Liver (tissue), 8 donors: ENCODE measurements at regions not wholly inside any gene's neighbourhood (a gene's known extent, or its start where the extent isn't known, plus 50 kb on each side); places are given as distances from the start of the nearest gene placed in this dataset.

Experiments
- DNase-seq: peaks from one replicate; pipeline ENCODE4 v3.0.0-alpha.2; 2017; ENCODE audit warnings: low spot score
- H3K27ac ChIP-seq, 2 donors: one replicate each; pipeline ENCODE4 v1.7.0; 2013; ENCODE audit warnings: inconsistent platforms in 2 of 2, low read length in 2 of 2, control low read depth in 1 of 2, low read depth in 1 of 2, mild to moderate bottlenecking in 1 of 2
- H3K27me3 ChIP-seq, 4 donors: one replicate each; pipeline versions ENCODE4 v1.6.1 to v1.7.0; 2013; ENCODE audit warnings: low read length in 3 of 4, inconsistent platforms in 1 of 4, mild to moderate bottlenecking in 1 of 4, moderate library complexity in 1 of 4; ENCODE audit not compliant: control insufficient read depth in 4 of 4, insufficient read depth in 4 of 4
- H3K36me3 ChIP-seq, 4 donors: one replicate each; pipeline versions ENCODE4 v1.6.1 to v1.7.0; 2013; ENCODE audit warnings: low read length in 3 of 4, mild to moderate bottlenecking in 3 of 4, low read depth in 1 of 4, moderate library complexity in 1 of 4; ENCODE audit not compliant: control insufficient read depth in 4 of 4, insufficient read depth in 3 of 4
- H3K4me1 ChIP-seq, 4 donors: one replicate each; pipeline versions ENCODE4 v1.6.1 to v1.7.0; 2013; ENCODE audit warnings: low read length in 3 of 4, mild to moderate bottlenecking in 3 of 4, moderate library complexity in 1 of 4; ENCODE audit not compliant: control insufficient read depth in 4 of 4, insufficient read depth in 4 of 4
- H3K4me3 ChIP-seq, 3 donors: one replicate each; pipeline versions ENCODE4 v1.6.1 to v1.7.0; 2013; ENCODE audit warnings: low read length in 3 of 3, control low read depth in 1 of 3, low read depth in 1 of 3, mild to moderate bottlenecking in 1 of 3
- H3K9ac ChIP-seq, 2 donors: one replicate each; pipeline ENCODE4 v1.7.0; 2013; ENCODE audit warnings: low read length in 2 of 2, mild to moderate bottlenecking in 2 of 2, moderate library complexity in 2 of 2, control low read depth in 1 of 2, low read depth in 1 of 2
- H3K9me3 ChIP-seq, 4 donors: one replicate each; pipeline versions ENCODE4 v1.6.1 to v1.7.0; 2013; ENCODE audit warnings: low read length in 3 of 4; ENCODE audit not compliant: control insufficient read depth in 4 of 4
- ATF3 ChIP-seq: IDR thresholded peaks from 2 replicates; pipeline ENCODE4 v1.6.1; 2016; ENCODE audit warnings: antibody characterized with exemption
- CTCF ChIP-seq: fragments of 150-350 bp; IDR thresholded peaks from 2 replicates; pipeline ENCODE4 v1.5.1; 2017; ENCODE audit warnings: improper control_type of control experiment, low read depth, low read length; ENCODE audit not compliant: missing input control
- EGR1 ChIP-seq, 2 donors: IDR thresholded peaks; 2 replicates each; pipeline ENCODE4 v1.6.1; 2016 to 2018; ENCODE audit warnings: antibody characterized with exemption in 2 of 2, low read depth in 2 of 2
- FOXA1 ChIP-seq: IDR thresholded peaks from 2 replicates; pipeline ENCODE4 v1.6.1; 2016; ENCODE audit warnings: antibody characterized with exemption
- FOXA2 ChIP-seq: IDR thresholded peaks from 2 replicates; pipeline ENCODE4 v1.6.1; 2016; ENCODE audit warnings: antibody characterized with exemption
- GABPA ChIP-seq, 2 donors: IDR thresholded peaks in 1 of 2; conservative IDR thresholded peaks in 1 of 2; 2 replicates each; pipeline ENCODE4 v1.6.1; 2016; ENCODE audit warnings: antibody characterized with exemption in 2 of 2, mild to moderate bottlenecking in 1 of 2, moderate library complexity in 1 of 2
- HNF4A ChIP-seq, 2 donors: conservative IDR thresholded peaks; 2 replicates each; pipeline ENCODE4 v1.6.1; 2016; ENCODE audit warnings: antibody characterized with exemption in 2 of 2, mild to moderate bottlenecking in 2 of 2
- HNF4G ChIP-seq: IDR thresholded peaks from 2 replicates; pipeline ENCODE4 v1.6.1; 2016; ENCODE audit warnings: antibody characterized with exemption
- JUND ChIP-seq, 2 donors: IDR thresholded peaks; 2 replicates each; pipeline ENCODE4 v1.6.1; 2016; ENCODE audit warnings: antibody characterized with exemption in 2 of 2
- MAX ChIP-seq: IDR thresholded peaks from 2 replicates; pipeline ENCODE4 v1.6.1; 2016; ENCODE audit warnings: antibody characterized with exemption
- NR2F2 ChIP-seq: IDR thresholded peaks from 2 replicates; pipeline ENCODE4 v1.6.1; 2016; ENCODE audit warnings: antibody characterized with exemption
- RAD21 ChIP-seq, 2 donors: IDR thresholded peaks; 2 replicates each; pipeline ENCODE4 v1.6.1; 2016; ENCODE audit warnings: antibody characterized with exemption in 2 of 2, mild to moderate bottlenecking in 2 of 2
- REST ChIP-seq: IDR thresholded peaks from 2 replicates; pipeline ENCODE4 v1.6.1; 2016; ENCODE audit warnings: antibody characterized with exemption, mild to moderate bottlenecking
- RXRA ChIP-seq, 2 donors: IDR thresholded peaks; 2 replicates each; pipeline ENCODE4 v1.6.1; 2017 to 2018; ENCODE audit warnings: antibody characterized with exemption in 2 of 2, mild to moderate bottlenecking in 1 of 2
- TAF1 ChIP-seq: conservative IDR thresholded peaks from 2 replicates; pipeline ENCODE4 v1.6.1; 2016; ENCODE audit warnings: antibody characterized with exemption, mild to moderate bottlenecking
- YY1 ChIP-seq: IDR thresholded peaks from 2 replicates; pipeline ENCODE4 v1.6.1; 2016; ENCODE audit warnings: antibody characterized with exemption, mild to moderate bottlenecking
- ZBTB33 ChIP-seq: IDR thresholded peaks from 2 replicates; pipeline ENCODE4 v1.6.1; 2016; ENCODE audit warnings: antibody characterized with exemption
- WGBS: extraction: QIAGEN DNeasy Blood & Tissue Kit; methylation state at CpG from one replicate; pipeline ENCODE4 v1.1.7; 2013; 5-methylcytosine and 5-hydroxymethylcytosine counted together
- donor health status: healthy.
- donor health status: healthy.
- donor health status: healthy.
- donor health status: healthy.
- donor health status: healthy.

- H3K4me3 ChIP-seq: no peak overlapping the region
- 85% methylated on average over 6 of the region's 6 CpGs for WGBS
- TF ChIP-seq TAF1: no peak
- TF ChIP-seq ATF3: no peak
- no peak for TF ChIP-seq REST
- TF ChIP-seq RXRA (IDR thresholded peaks at IDR 0.05): no peak
- TF ChIP-seq FOXA2: no peak
- no peak for TF ChIP-seq JUND (IDR thresholded peaks at IDR 0.05)
- no peak for TF ChIP-seq FOXA1
- no peak for TF ChIP-seq ZBTB33
- no peak for TF ChIP-seq GABPA (IDR thresholded peaks at IDR 0.05 in 1 of 2, conservative IDR thresholded peaks at IDR 0.05 in 1 of 2)
- no peak for TF ChIP-seq RAD21 (IDR thresholded peaks at IDR 0.05)
- no peak for TF ChIP-seq HNF4G
- no peak for TF ChIP-seq MAX
- TF ChIP-seq CTCF: no peak
- no peak for TF ChIP-seq EGR1 (IDR thresholded peaks at IDR 0.05; ENCODE audit: low read depth in 2 of 2)
- TF ChIP-seq HNF4A (conservative IDR thresholded peaks at IDR 0.05): no peak
- no peak for TF ChIP-seq NR2F2
- TF ChIP-seq YY1: no peak
- H3K27ac ChIP-seq: no peak overlapping the region
- H3K9me3 ChIP-seq: no peaks in the 10 kb centered on the region
- no peak overlapping the region for H3K9ac ChIP-seq
- no peaks in the 10 kb centered on the region for H3K27me3 ChIP-seq
- no peaks in the 10 kb centered on the region for H3K36me3 ChIP-seq
- no peak for DNase-seq
- no peaks in the 10 kb centered on the region for H3K4me1 ChIP-seq
Observed at GRCh38 chr12:127294651-127295210, 972.2 kb upstream of the TMEM132C start.
